ENCODE measurements at regions not wholly inside any gene's neighbourhood (a gene's known extent, or its start where the extent isn't known, plus 50 kb on each side); places are given as distances from the start of the nearest gene placed in this dataset.
A peak's percentile ranks its signal among the peaks of the same experiment; 100 is the strongest.

DNA sequence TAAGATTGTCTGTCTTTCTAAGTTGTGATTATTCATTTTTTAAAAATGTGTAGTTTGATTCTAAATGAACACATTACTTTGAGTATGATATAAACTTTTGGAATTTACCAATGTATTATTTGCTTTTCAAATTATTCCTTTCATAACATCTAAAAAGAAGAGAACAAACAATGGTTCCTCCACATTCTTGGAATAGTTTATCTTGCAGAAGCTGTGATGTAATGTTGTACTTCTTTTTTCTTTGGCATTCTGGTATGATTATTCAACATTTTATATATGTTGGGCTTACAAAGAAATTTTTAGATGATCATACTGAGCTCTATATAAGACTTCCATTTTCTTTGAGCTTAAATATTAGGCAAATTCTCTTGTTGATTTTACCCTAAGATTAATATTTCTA, 419.2 kb downstream of the DIPK2A start:
- no peak for DNase-seq

DNA sequence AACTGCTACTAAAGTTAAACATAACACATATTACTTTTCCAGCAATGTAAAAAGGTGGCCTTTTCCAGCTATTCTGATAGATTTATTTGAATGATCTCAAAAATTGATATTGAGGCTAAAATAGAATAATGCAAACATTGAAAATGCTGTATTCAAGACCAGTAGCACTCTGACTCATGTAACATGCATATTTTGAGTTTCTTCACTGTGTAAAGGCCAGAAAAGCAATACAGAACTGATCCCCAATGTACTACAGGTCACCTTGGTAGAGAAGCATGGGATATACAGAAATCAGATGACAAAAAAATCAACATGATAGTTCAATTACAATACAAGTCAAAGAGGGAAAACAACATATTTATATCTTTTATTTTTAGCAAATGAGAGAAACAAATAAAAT, 419.6 kb downstream of the DIPK2A start:
- DNase-seq, result no peak

DNA sequence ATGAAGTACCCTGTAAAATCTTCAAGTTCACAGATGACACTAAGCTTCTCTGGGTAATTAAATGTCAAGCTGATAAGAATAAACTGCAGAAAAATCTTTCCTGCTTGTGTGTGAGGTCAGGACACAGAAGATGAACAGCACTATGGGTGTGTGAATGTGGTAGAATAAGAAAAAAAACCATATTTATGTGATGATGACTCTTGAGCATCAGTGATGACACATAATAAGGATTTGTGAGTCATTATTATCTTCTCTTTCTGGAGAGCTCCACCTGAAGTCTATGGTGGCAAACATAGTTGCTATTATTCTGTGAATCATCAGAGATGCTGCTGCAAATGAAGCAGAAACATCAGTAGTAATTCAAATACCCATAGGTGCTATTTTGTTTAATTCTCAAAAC, 422.4 kb downstream of the DIPK2A start:
- DNase-seq, result no peak

DNA sequence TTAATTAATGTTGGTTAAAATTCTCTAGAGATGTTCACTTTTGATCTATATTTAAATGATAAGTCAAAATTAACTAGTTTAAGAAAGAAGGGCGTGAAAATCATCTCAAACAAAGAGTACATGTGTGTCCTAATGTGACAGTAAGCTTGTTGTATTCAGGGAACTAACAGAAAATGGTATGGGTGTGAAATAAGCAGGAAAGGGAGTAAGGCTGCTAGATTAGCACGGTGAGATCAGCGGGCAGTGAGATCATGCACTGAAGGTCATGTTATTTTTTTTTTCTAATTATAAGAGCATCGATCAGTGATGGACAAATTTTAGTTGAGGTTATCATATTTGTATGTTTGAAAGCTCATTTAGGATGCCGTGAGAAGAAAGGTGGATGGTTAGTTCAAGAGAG, 430.8 kb downstream of the DIPK2A start:
- no peak for DNase-seq

DNA sequence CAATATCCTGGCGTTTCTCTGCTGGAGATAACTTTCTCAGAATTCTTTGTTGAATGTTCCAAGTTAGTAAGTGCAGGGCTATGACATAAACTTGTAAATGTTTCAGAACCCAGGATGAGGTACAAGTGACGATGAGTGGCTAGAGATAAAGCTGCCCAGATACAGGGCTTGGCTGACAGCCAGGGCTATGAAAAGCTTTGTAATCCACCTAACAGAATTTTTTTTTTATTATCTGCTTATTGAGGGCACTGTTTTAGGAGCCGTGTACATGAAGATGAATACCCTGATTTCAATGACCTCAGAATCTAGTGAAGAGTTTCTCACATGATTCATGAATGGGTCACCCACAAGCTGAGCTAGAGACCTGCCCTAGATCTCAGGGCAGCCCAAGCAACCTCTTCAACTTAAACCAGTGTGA, 431.4 kb downstream of the DIPK2A start:
- no peak for DNase-seq

DNA sequence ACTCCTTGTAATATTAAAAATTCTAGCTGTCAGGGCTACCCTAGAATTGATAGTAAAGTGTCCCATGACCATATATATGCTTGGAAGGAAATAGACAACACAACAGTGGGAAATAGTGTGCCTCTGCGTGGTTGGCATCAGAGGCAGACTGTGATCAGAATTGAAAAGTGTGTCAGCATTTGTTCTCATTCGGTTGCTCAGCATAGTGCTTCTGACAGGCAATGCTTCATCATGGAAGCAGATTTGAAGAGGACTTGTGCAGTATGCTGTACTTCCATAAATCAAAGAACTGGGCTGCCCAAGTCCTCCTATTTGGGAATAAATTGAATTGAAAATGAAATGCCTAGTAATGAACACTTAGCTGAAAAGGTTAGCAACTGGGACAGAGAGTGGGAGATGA, 435.7 kb downstream of the DIPK2A start:
- no peak for DNase-seq

DNA sequence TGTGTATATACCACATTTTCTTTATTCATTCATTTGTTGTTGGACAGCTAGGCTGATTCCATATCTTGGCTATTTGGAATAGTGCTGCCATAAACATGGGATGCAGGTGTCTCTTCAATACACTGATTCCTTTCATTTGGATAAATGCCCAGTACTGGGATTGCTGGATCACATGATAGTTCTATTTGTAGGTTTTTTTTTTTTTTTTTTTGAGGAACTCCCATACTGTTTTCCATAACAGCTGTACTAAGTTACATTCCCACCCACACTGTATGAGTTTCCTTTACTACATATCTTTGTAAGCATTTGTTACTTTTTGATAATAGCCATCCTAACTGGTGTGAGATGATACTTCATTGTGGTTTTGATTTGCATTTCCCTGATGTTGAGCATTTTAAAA, 437.7 kb downstream of the DIPK2A start:
- DNase-seq, result no peak

DNA sequence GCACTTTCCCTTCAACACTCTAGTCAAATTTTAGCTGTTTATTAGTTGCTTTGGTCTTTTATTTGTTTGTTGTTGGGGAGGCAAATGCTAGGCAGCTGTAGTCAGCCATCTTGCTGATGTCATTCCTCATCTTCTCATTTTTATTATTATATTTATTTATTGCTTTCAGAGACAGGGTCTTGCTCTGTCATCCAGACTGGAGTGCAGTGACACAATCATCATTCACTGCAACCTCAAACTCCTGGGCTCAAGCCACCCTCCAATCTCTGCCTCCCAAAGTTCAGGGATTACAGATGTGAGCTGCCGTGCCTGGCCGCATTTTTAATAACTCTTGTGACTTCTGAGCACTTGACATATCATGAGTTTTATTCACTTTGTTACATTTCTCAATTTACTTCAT, 441.4 kb downstream of the DIPK2A start:
- DNase-seq, result no peak

DNA sequence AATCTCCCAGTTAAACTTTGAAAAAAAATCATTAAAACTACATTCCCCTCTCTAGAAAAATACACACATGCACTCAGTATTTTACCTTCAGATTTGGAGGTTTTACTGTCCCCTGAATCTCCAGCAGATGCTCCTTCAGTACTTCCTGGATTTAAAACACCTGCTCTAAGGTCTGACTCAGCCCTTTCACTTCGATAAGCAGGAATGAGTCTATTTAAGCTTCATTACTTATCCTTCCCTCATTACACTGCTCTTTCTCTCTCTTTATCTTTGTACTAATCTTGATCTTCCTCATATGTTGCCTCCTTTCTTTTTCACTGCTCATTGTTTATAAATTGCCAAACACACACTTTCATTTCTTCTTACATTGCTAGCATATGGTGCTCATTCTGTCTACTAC, 443.9 kb downstream of the DIPK2A start:
- DNase-seq, result no peak

DNA sequence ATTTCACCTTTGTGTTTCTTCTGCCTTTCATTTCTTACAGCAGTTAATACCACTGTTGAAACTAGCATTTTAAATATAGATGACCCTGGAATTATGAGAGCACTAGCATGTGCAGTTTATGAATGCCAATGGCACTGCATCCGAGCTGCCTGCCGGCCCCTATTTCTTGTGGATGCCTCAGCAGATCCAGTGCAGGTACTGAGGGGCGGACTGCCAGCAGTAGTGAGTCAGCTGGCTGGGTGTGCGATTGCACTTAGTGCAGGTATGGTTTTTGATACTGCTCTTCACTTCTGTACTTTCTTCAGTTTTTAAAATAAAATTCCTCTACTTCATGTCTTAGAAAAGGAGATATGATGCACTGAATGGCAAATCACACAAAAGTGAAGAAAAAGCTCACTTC, 453.0 kb downstream of the DIPK2A start:
- DNase-seq, result no peak

DNA sequence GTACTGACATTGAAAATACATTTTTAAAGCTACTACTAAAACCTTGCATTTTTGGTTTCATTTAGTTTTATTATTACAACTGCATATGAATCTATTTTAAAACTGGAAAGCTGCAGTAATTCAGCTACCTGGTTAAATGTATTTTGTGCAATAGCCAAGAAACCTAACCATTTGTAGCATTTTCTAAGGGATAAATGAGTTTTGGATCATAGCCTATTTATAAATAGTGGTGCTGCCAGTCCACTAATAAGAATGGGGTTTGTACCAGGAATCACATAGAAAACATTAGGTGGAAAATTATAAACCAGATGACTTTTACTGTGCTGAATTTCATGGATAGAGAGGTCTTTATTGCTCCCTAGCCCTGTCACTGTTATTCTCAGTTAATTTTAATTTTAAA, 454.7 kb downstream of the DIPK2A start:
- DNase-seq, result no peak

DNA sequence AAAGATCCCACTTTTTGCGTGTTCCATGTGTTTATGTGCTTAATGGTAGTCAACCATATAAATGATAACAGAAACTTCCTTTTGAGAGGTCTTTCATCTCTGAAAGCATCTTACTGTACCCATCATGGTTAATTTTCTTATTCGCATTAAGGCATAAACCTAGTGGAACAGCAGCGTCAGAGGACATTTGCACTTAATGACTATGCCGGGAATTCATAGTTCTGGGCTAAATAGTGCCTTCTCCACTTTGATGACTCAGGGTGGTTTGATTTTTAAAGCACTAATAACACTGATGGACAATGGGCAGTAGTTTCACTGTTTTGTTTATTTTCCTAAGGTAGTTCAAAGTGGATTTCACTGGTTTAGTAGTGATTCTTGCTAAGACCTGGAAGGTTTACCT, 455.3 kb downstream of the DIPK2A start:
- no peak for DNase-seq

DNA sequence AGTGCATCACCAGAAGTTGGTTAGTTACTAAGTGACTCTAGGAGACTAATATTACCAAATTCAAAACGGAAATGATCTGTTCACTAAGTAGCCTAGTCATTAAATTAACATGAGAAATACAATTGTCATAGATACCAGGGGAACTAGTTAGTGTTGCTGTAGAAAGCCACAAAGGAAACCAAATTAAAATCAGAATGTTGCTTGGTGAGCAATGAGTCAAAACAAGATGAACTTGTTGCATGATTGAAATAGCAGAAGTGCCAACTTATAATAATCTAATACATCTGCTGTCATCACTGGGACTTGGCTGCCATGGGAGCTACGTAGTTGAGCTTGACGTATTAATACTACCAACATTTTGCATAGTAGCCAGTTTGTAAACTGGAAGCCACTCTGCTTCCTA, 458.1 kb downstream of the DIPK2A start:
- no peak for DNase-seq

DNA sequence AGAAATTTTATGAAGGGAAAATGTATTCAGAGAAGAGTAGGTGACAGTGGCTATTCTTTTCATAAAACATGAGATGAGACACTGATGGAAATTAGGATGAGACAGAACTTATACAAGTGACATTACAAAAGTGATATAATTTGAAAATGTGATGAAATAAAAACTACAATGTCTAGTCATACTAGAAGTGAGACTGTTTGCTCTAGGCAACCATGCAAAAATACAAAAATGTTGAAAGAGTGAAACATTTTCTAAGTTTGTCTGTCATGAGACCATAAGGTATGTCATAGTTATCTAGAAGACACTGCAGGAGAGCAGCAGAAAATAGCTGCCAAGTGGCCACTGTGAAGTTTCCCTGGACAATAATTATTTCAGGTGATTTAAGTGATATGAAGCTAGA, 459.5 kb downstream of the DIPK2A start:
- DNase-seq, result no peak

DNA sequence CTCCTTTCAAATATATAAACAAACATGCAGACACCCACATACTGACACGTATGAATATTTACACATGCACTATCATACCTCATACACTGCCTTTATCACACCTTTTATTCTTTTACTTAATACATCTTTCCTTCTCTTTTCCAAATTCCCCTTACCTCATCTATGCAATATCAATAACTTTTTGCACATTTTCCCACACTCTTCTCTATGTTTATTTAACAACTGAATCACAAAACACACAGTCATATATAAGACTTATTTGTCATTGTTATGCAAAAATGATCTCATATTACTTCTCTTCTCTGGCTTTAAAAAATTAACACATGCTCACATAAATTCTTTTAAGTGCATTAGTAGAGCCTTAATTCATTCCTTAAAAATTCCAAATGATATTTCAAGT, 461.4 kb downstream of the DIPK2A start:
- no peak for DNase-seq

DNA sequence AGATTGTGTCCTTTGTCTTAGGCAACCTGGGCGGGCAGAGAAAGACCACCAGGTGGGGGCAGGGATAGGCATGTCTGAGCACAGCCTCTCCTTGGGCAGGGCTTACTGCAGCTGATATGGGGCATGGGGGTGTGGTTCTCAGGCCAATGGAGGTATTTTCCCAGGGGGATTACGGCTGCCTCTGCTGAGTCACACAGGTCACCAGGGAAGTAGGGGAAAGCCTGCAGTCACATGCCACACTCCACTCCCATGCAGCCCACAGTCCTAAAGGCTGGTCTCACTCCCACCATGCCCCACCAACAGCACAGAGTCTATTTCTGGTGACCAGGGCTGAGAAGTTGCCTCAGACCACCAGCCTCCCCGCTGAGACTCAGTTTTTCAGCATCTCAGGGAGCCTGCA, 466.4 kb downstream of the DIPK2A start:
- no peak for DNase-seq

DNA sequence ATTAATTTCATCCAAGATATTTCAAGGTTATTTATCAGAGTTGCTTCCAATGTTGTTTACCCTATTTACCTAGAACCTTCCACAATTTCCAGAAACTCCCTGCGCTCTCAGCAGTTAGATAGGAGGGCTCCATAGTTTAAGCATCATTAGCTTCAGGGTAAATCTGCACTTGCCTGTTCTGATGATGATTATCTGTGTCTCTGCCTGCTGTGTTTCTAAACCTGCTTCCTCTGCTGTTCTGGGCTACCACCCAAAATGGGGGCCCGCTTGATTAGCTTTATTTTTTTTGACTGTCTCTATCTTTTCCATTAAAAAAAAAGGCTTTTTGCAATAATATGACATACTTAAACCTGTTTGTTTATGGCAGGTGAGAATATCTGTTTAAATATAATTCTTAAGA, 472.4 kb downstream of the DIPK2A start:
- DNase-seq, result no peak

DNA sequence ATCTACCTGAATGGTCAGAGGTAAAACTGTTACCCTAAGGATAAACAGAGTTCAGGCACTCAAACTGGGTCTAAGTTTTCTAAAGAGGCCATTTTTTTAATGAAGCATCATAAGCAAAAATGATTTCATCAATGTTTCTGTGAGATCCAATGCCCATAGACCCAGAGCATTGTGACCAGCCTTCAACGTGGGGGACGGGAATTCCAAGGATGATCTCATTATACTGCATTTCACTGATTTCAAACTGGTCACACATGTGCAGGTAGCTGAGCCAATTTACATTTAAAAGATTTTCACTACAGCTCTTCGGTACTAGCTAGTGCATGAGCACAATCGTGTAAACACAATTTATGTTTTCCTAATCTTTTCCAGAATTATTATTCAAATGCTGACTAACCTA, 472.9 kb downstream of the DIPK2A start:
- DNase-seq, result no peak

DNA sequence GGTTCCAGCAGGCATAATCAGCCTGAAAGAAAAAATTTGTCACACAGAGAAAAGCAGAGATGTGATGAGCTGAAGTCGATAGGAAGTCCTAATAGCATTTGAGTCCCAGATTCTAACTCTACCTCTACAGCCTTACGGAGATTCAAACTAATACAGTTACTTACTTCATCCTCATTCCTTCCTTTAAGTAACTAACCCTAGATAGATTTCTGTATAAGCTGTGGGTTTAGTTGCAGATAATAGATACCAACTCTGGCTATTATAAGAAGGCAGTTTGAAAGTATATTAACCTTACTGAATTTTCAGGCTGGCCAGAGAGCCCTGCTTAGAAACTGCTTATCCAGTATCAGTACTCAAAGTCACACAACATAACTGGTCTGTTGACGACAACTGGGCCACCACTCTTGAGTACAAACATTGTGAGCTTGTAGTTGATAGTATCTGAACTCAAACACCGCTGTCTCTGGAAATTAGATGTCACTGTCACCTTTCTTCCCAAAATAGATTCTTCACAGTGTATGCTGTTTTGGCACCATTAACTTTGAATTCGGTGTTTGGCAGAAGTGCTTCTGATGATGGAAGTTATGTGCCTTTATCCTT, 484.3 kb downstream of the DIPK2A start:
- no peak for DNase-seq

DNA sequence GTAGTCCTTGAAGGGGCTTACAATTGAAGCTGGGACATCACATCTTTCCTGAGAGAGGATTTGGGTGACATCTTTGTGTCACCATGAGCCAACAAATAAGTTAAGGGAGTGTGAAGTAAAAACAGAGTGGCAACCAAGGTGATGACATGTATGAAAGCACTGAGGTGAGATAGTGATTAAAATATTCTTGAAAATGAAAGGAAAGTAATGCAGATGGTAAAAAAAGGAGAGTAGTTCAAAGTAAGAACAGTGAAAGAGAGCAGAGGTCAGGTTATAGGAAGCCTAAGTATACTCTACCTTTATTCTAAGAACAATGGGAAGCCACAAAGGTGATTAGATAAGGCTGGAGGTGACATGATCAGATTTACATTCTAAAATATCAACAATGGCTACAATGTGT, 486.1 kb downstream of the DIPK2A start:
- DNase-seq, result no peak

DNA sequence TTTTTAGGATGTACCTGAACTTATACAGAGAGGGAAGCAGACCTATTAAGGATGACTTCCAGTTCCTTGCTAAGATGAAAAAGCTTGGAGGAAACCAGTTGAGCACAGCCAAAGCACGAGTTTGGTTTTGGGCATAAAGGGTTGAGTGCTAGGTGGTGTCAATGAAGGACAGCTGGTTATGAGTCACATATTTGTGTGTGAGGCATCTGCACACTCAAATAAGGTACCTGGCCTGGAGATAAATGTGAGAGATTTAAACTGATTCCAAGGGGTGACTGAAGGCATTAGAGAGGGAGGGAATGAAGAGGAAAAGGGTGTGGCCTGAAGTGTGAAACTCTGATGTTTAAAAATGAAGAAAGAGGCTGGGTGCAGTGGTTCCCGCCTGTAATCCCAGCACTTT, 486.7 kb downstream of the DIPK2A start:
- no peak for DNase-seq

DNA sequence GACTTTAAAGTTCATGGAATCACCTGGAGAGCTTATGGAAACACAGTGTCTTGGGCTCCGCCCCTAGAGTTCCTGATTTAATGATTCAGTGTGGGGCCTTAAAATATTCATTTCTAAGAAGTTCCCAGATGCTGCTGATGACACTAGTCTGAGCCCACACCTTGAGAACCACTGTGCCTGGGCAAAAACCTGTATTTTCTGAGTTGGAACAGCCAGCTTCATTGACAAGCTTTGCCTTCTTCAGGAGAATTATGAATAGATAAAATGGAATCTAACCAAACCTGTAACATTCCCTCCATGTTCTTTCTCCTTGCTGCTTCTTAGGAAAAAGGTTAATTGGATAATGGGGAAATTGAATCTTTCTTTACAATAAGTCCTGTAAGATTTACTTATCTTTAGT, 490.7 kb downstream of the DIPK2A start:
- no peak for DNase-seq

DNA sequence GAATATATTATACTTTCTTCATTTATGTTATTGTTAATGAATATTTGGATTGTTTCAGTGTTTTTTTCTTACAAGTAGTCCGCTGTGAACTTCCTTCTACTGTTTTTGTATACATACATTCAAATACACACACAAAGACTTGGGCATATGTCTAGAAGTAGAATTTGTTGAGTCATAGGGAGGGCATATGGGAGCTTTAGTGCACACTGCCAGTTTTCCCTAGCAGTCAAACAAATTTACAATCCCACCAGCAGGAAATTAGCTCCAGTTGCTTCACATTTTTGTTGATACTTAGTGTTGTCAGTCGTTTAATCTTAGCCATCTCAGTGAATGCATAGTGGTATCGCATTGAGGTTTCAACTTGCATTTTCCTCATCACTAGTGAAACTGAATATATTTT, 492.3 kb downstream of the DIPK2A start:
- peak; percentile 76 for DNase-seq

DNA sequence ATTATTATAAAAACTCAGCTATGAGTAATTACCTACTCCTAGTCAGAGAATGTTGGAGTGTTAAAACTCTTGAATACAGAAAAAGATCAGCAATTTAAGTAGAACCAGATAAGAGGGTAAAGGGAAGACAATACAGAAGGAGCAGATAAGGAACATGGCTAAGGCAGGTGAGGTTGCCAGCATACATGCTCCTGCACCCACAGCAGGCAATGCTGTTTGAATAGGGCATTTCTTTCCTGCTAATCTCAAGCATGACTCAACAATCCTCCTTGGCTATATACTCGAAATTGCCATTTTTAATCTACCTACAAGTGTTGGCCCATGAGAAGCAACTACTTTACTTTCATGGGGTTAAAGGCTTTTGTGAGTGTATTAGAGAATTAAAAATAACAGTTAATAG, 494.5 kb downstream of the DIPK2A start:
- no peak for DNase-seq

DNA sequence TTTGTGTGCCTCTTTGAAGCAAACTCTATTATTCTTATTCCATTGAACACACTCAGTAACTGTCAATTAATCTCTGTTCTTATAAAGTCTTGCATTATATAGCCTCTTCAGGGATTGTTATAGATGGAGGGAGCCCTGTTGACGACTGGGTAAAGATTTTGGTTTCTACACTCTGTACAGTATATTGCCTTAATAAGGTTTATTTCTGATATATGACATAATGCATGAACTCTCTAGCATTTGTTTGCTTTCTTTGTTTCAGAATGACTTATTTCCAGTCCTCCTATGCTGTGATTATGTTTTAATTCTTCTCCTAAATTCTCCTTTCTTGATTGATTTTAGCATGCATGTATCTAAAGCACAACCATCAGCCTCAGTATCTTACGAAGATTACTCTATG, 494.9 kb downstream of the DIPK2A start:
- DNase-seq, result no peak

DNA sequence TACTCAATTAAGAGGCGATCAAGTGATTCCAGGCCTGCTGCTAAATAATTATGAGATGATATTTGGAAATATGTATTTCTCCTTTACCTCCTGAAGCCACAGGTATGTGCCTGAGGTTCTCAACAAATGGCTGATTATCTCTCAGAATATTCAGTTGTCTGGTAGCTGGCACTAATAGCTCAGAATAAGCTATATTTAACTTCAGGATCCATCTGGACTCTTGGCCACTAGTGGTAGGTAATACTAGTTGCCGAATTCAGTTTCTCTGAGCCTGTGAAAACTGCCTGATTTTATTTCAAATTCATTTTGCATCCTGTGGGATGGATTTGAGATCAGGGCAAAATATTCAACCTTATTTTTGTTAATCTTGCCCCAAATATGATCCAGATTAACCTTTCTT, 499.0 kb downstream of the DIPK2A start:
- DNase-seq, result no peak
